Thoracic aorta (tissue), 2 donors: ENCODE measurements at regions not wholly inside any gene's neighbourhood (a gene's known extent, or its start where the extent isn't known, plus 50 kb on each side); places are given as distances from the start of the nearest gene placed in this dataset.

Experiments used
- ATAC-seq: fragments of 150-250 bp; one replicate; pipeline ENCODE4 v1.8.0; 2017; ENCODE audit warnings: low read depth; ENCODE audit not compliant: insufficient number of reproducible peaks, low FRiP score
- DNase-seq: peaks from one replicate; pipeline ENCODE4 v3.0.0-alpha.2; 2020; ENCODE audit warnings: low spot score
- H3K27ac ChIP-seq, 2 donors: fragments of 200-600 bp; sonication (generic); 1 replicate in 1 of 2; 2 replicates in 1 of 2; pipeline ENCODE4 v1.5.1; 2016; ENCODE audit warnings: mild to moderate bottlenecking in 2 of 2, moderate library complexity in 2 of 2
- H3K27me3 ChIP-seq: fragments of 200-600 bp; sonication (generic); replicated peaks from 2 replicates; pipeline ENCODE4 v1.6.0; 2016; ENCODE audit warnings: mild to moderate bottlenecking; ENCODE audit not compliant: insufficient read depth
- H3K36me3 ChIP-seq: fragments of 200-600 bp; sonication (generic); one replicate; pipeline ENCODE4 v1.5.1; 2016
- H3K4me1 ChIP-seq, 2 donors: fragments of 200-600 bp; sonication (generic); 1 replicate in 1 of 2; 2 replicates in 1 of 2; pipeline versions ENCODE4 v1.5.1 to v1.6.0; 2016; ENCODE audit warnings: low read depth in 2 of 2, mild to moderate bottlenecking in 1 of 2; ENCODE audit not compliant: control insufficient read depth in 1 of 2
- H3K4me3 ChIP-seq: fragments of 200-600 bp; sonication (generic); 2 replicates; pipeline ENCODE4 v1.5.1; 2016; ENCODE audit warnings: mild to moderate bottlenecking
- H3K9me3 ChIP-seq: fragments of 200-600 bp; sonication (generic); 2 replicates; pipeline ENCODE4 v1.5.1; 2016
- CTCF ChIP-seq: fragments of 200-600 bp; sonication (generic); IDR thresholded peaks from one replicate; pipeline ENCODE4 v1.5.1; 2019; ENCODE audit warnings: antibody characterized with exemption

- ATAC-seq (no peak), DNase-seq (no peak)
- no peaks in the 10 kb centered on the region for H3K27me3 ChIP-seq
These were observed 192.3 kb downstream of the HS3ST3A1 start for GRCh38 chr17:13409455-13409854.

GRCh38 chr17:13407381-13407780 is 194.3 kb downstream of the HS3ST3A1 start:
- H3K27me3 ChIP-seq: no peaks in the 10 kb centered on the region
- no peak for ATAC-seq
- no peaks in the 10 kb centered on the region for H3K36me3 ChIP-seq
- H3K4me1 ChIP-seq: no peaks in the 10 kb centered on the region
- H3K9me3 ChIP-seq: no peaks in the 10 kb centered on the region
- TF ChIP-seq CTCF: no peak
- no peak overlapping the region for H3K27ac ChIP-seq
- no peak for DNase-seq
- H3K4me3 ChIP-seq: no peak overlapping the region

More at GRCh38 chr17:13409455-13409854, 192.3 kb downstream of the HS3ST3A1 start:
- Histone ChIP-seq H3K4me1 (no peaks in the 10 kb centered on the region), H3K27ac (no peak overlapping the region), H3K36me3 (no peaks in the 10 kb centered on the region), H3K9me3 (no peaks in the 10 kb centered on the region), H3K4me3 (no peak overlapping the region)
- TF ChIP-seq CTCF: no peak

GRCh38 chr17:13405807-13406206 is 195.9 kb downstream of the HS3ST3A1 start:
- no peaks in the 10 kb centered on the region for H3K9me3 ChIP-seq
- no peak overlapping the region for H3K27ac ChIP-seq
- no peaks in the 10 kb centered on the region for H3K4me1 ChIP-seq
- DNase-seq (no peak), ATAC-seq (no peak)
- no peak overlapping the region for H3K4me3 ChIP-seq
- no peaks in the 10 kb centered on the region for H3K27me3 ChIP-seq
- no peak for TF ChIP-seq CTCF
- no peaks in the 10 kb centered on the region for H3K36me3 ChIP-seq

GRCh38 chr17:13405080-13405479 is 196.6 kb downstream of the HS3ST3A1 start:
- no peak for TF ChIP-seq CTCF
- Histone ChIP-seq H3K4me1 (no peaks in the 10 kb centered on the region), H3K27ac (no peak overlapping the region), H3K4me3 (no peak overlapping the region), H3K36me3 (no peaks in the 10 kb centered on the region), H3K27me3 (no peaks in the 10 kb centered on the region), H3K9me3 (no peaks in the 10 kb centered on the region)
- no peak for DNase-seq
- ATAC-seq: no peak

GRCh38 chr17:13403982-13404946 is 197.5 kb downstream of the HS3ST3A1 start:
- Histone ChIP-seq H3K9me3 (no peaks in the 10 kb centered on the region), H3K4me3 (no peak overlapping the region), H3K4me1 (no peaks in the 10 kb centered on the region), H3K27me3 (no peaks in the 10 kb centered on the region), H3K27ac (no peak overlapping the region), H3K36me3 (no peaks in the 10 kb centered on the region)
- ATAC-seq: no peak
- no peak for TF ChIP-seq CTCF
- DNase-seq: no peak
